ENCODE measurements at regions not wholly inside any gene's neighbourhood (a gene's known extent, or its start where the extent isn't known, plus 50 kb on each side); places are given as distances from the start of the nearest gene placed in this dataset.

- WGBS = 94% methylated on average over 1 of the region's 1 CpG
These were observed 97.3 kb upstream of the CARMIL1 start for GRCh38 chr6:25181923-25182322.

DNA sequence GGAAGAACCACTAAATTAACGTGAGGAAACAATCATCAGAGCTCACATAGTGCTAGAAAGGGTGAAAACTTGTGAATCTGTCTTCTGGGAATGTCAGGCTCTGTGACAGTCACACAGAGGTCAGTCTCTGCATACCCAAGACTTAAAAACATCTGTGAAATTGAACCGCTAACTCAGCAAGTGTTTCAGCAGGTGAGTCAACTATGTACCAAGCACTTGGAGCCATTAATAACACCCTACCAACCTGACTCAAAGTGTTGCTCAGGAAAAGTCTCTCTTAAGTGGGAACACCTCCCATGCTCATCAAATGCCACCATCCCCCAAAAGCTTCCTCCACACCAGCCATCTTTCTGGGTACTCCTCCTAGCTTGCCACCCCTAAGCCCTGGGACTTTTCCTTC lies 92.3 kb upstream of the CARMIL1 start:
- Histone ChIP-seq H3K9me3 (ENCODE audit: control insufficient read depth in 4 of 4, low read length in 3 of 4) (no peaks in the 10 kb centered on the region), H3K4me3 (ENCODE audit: low read depth in 1 of 3, low read length in 3 of 3) (no peak overlapping the region), H3K9ac (ENCODE audit: low read depth in 1 of 2, low read length in 2 of 2) (no peak overlapping the region), H3K4me1 (ENCODE audit: control insufficient read depth in 4 of 4, insufficient read depth in 4 of 4, low read length in 3 of 4) (no peaks in the 10 kb centered on the region), H3K27ac (ENCODE audit: low read depth in 1 of 2, low read length in 2 of 2) (no peak overlapping the region), H3K36me3 (ENCODE audit: control insufficient read depth in 4 of 4, insufficient read depth in 3 of 4, low read depth in 1 of 4, low read length in 3 of 4) (no peaks in the 10 kb centered on the region), H3K27me3 (ENCODE audit: control insufficient read depth in 4 of 4, insufficient read depth in 4 of 4, low read length in 3 of 4) (no peaks in the 10 kb centered on the region)
- TF ChIP-seq TAF1 (conservative IDR thresholded peaks at IDR 0.05) (no peak), NR2F2 (IDR thresholded peaks at IDR 0.05) (no peak), HNF4A (conservative IDR thresholded peaks at IDR 0.05) (no peak), FOXA2 (IDR thresholded peaks at IDR 0.05) (no peak), SP1 (IDR thresholded peaks at IDR 0.05) (no peak), REST (IDR thresholded peaks at IDR 0.05) (no peak), GABPA (IDR thresholded peaks at IDR 0.05 in 1 of 2, conservative IDR thresholded peaks at IDR 0.05 in 1 of 2) (no peak), CTCF (IDR thresholded peaks at IDR 0.05; ENCODE audit: low read depth, low read length, missing input control) (no peak)
- 85% methylated on average over 2 of the region's 2 CpGs for WGBS
- no peak for DNase-seq (ENCODE audit: low spot score)

More at GRCh38 chr6:25181923-25182322, 97.3 kb upstream of the CARMIL1 start:
- Histone ChIP-seq H3K9me3 (ENCODE audit: control insufficient read depth in 4 of 4, low read length in 3 of 4) (no peaks in the 10 kb centered on the region), H3K36me3 (ENCODE audit: control insufficient read depth in 4 of 4, insufficient read depth in 3 of 4, low read depth in 1 of 4, low read length in 3 of 4) (no peaks in the 10 kb centered on the region), H3K27ac (ENCODE audit: low read depth in 1 of 2, low read length in 2 of 2) (no peak overlapping the region), H3K27me3 (ENCODE audit: control insufficient read depth in 4 of 4, insufficient read depth in 4 of 4, low read length in 3 of 4) (no peaks in the 10 kb centered on the region), H3K4me3 (ENCODE audit: low read depth in 1 of 3, low read length in 3 of 3) (no peak overlapping the region), H3K9ac (ENCODE audit: low read depth in 1 of 2, low read length in 2 of 2) (no peak overlapping the region), H3K4me1 (ENCODE audit: control insufficient read depth in 4 of 4, insufficient read depth in 4 of 4, low read length in 3 of 4) (no peaks in the 10 kb centered on the region)
- no peak for TF ChIP-seq EGR1 (IDR thresholded peaks at IDR 0.05; ENCODE audit: low read depth in 2 of 2)
- no peak for DNase-seq (ENCODE audit: low spot score)

DNA sequence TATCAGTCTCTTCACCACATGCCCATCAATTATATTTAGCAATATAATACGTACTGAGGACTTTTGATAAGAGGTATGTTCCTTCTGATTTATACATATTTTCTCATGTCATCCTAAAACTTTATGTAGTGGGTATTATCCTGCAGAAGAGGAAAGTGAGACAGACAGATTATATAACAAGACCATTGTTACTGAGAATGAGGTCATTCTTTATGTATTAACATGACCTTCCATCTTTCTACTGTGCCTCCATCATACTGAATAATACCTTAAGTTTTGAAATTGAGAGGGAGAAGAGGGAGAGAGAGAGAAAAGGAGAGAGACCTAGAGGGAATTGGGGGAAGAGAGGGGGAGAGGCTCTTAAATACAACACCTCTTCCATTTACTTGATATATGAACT lies 90.9 kb upstream of the CARMIL1 start:
- no peaks in the 10 kb centered on the region for H3K36me3 ChIP-seq (ENCODE audit: control insufficient read depth in 4 of 4, insufficient read depth in 3 of 4, low read depth in 1 of 4, low read length in 3 of 4)
- no peak overlapping the region for H3K27ac ChIP-seq (ENCODE audit: low read depth in 1 of 2, low read length in 2 of 2)
- TF ChIP-seq RAD21 (IDR thresholded peaks at IDR 0.05) = no peak
- TF ChIP-seq RXRA (IDR thresholded peaks at IDR 0.05) = no peak
- TF ChIP-seq NR2F2 (IDR thresholded peaks at IDR 0.05) = no peak
- no peak for TF ChIP-seq EGR1 (IDR thresholded peaks at IDR 0.05; ENCODE audit: low read depth in 2 of 2)
- TF ChIP-seq SP1 (IDR thresholded peaks at IDR 0.05) = no peak
- TF ChIP-seq ZBTB33 (IDR thresholded peaks at IDR 0.05) = no peak
- TF ChIP-seq YY1 (IDR thresholded peaks at IDR 0.05) = no peak
- no peak for TF ChIP-seq GABPA (IDR thresholded peaks at IDR 0.05 in 1 of 2, conservative IDR thresholded peaks at IDR 0.05 in 1 of 2)
- no peak overlapping the region for H3K9ac ChIP-seq (ENCODE audit: low read depth in 1 of 2, low read length in 2 of 2)
- no peaks in the 10 kb centered on the region for H3K27me3 ChIP-seq (ENCODE audit: control insufficient read depth in 4 of 4, insufficient read depth in 4 of 4, low read length in 3 of 4)
- WGBS = 97% methylated on average over 1 of the region's 1 CpG
- no peaks in the 10 kb centered on the region for H3K4me1 ChIP-seq (ENCODE audit: control insufficient read depth in 4 of 4, insufficient read depth in 4 of 4, low read length in 3 of 4)
- no peak for DNase-seq (ENCODE audit: low spot score)
- no peaks in the 10 kb centered on the region for H3K9me3 ChIP-seq (ENCODE audit: control insufficient read depth in 4 of 4, low read length in 3 of 4)
- H3K4me3 ChIP-seq (ENCODE audit: low read depth in 1 of 3, low read length in 3 of 3) = no peak overlapping the region

All from liver (tissue), 8 donors.